GM20431 (cell line): ENCODE measurements at regions not wholly inside any gene's neighbourhood (a gene's known extent, or its start where the extent isn't known, plus 50 kb on each side); places are given as distances from the start of the nearest gene placed in this dataset.

Experiments used
- in situ Hi-C: fragments of 300-500 bp; cut with MseI, MboI; formaldehyde crosslinking; loops from one replicate; pipeline ENCODE4 v1.15.0; 2020; ENCODE audit warnings: low sequenced_read_pairs; ENCODE audit not compliant: unreplicated experiment

DNA sequence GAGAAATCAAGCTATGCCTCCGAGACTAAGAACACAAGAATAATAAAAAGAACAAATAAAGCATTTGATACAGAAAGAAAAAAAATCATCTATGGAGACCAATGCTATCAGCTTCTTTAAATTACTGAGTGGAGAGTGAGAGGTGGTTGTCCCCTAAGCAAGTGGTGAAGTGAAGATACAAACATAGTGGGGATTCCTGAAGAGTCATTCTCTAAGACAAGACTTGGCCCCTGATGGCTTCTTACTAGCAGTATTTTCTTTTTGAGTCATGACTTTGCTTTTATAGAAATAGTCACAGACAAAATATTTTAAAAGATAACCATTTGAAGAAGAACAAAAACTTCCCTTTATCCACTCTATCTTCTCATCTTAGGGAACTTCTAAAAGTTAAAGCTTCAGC is 261.4 kb upstream of the PRDM1 start:
- in situ Hi-C loops, result no loop called here

DNA sequence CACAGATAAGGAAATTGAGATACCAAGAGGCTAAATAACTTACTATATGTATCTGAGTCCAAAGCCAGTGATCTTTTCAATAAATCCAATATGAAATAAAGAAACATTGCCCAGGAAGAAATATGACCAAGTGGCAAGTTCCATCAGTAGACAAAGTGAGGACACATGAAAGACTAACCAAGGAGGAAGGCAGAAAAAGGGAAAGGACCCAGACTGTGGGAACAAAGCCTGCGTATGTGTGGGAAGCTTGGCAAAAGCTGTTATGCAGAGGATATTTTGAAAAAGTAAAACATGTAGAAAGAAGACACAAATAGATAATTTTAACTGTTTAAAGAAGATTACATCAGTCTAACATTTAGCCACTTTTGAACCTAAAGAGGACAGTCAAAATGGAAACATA is 264.4 kb upstream of the PRDM1 start:
- in situ Hi-C loops, result no loop called here

DNA sequence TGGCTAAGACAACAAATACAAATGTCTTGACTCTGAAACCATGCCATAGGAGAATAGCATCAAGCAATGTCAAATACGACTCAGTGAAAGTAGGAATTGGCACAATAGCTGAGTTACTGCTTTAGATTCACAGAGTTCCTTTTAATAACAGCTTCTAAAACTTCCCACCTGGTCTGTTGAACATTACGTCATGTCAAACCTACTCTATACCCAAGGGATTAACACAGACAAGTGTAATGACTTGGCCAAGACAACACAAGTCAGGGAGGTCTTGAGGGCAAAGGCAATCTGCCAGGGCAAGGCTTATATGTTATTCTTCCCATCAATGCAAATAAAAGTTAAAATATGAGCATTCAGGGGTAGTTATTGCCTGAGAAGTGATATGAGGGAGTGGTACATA is 265.1 kb upstream of the PRDM1 start:
- in situ Hi-C loops, result no loop called here

DNA sequence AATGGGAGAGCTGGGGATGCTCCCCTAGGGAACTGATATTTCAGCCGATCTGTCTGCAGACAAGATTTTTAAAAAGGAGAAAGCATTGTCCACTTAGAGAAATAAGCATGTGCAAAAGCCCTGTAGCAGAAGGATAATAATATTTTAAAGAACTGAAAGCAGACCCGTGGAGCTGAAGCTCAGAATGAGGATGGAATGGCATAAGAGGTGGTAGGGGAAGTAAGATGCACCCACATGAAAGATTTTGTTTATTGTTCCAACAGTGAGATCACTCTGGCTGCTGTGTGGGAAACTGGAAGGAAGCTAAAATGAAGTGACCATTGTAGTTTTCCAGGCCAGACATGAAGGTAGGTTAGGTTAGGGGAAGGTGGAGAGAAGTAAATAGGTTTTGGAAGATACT is 266.4 kb upstream of the PRDM1 start:
- in situ Hi-C loops, result no loop called here

DNA sequence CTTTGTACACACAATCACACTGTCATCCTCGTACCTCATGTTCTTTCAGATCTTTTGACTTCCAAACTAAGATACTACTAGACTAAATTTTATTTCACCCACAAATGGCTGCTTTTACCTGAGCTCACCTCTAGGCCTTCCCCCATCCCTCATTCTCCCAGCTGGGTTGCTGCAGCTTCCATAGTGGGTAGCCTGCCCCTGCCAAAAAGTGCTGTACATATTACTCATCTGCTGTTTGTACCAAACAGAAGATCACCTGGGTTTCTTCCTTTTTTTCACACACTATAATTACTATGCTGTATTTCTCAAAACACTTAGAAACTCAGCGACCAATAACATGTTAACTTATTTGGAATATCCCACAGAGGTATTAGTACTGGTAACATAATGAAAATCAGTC is 267.6 kb upstream of the PRDM1 start:
- in situ Hi-C loops, result no loop called here

DNA sequence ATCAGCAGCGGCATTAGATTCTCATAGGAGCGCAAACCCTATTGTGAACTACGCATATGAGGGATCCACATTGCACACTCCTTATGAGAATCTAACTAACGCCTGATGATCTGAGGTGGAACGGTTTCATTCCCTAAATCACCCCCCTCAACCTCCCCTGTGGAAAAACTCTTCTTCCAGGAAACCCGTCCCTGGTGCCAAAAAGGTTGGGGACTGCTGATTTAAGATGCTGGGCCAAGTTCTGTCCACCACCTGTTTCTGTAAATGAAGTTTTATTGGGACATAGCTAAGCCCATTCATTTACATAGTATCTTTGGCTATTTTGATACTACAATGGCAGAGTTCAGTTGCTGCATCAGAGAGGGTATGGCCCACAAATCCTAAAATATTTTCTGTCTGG is 268.2 kb upstream of the PRDM1 start:
- in situ Hi-C loops, result no loop called here

DNA sequence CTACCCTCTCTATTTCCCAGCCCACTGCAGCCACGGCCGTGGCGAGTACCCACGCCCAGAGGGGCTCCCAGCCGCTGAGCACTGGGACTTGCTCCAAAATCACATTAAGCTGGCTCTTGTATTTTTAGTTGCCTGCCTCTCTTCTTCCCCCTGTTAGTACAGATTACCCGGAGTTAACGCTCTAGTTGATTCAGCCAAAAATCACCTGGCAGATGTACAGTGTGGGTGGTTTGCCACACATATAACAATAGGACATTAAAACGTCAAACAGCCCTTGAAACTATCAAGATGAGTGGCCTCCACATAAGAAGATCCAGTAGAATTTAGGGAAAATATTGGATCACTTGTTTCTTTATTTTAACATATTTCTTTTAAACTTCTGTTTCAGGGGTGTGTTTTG is 268.8 kb upstream of the PRDM1 start:
- in situ Hi-C loops, result no loop called here

DNA sequence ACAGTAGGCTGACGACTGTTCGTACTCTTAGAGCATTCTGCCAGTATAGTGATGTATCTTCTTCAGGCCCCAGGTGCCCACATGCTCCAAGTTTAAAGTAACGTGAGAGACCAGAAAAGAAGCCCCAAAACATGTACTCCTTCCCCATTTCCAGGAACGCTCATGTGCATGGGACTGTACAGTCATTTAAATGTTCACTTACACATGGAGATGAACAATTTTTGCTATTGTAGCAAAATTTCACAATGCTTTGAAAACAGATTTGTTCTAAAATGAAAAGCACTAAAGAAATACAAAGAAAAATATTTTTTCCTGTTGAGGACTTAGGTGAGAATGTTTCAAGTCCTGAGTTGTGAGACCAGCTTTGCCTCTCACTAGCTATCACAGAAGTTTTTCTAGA is 269.3 kb upstream of the PRDM1 start:
- in situ Hi-C loops, result no loop called here

DNA sequence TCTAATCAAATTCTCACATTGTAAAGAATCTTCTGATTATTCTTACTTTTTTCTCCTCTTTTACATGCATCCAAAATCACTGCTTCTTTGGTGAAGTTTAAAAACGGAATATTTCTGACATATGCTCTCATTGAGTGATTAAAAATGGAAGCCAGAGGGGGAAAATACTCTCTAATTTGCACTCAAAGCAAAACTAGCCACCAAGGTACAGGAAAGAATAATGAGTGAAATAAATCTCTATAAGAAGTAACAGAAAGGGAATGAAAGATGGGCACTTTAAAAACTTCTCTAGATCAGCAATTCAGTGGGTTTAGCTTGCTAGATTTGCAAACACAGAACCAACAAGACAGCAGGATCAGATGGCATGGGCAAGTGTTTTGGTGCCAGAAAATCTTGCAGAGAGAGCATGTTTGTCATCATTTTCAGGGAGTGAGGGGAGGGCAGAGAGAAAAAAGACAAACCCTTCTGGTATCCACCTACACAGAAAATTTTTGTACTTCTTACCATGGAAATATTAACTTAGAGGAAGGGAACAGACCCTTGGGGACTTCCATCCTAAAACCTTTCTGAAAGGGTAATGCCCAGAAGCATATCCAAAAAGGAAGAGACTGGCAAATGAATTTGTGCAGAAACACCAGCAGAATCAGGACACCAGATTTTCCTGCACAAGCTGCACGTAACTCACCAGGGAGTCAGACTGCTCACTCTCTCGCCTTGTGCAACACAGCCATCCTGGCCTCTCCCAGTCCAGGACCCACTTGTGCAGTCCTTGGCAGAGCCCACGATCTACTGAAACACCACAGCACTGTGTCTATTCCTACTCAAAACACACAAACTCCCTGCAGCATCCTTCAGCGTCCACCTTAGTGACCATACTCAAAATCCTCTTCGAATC is 270.2 kb upstream of the PRDM1 start:
- in situ Hi-C loops, result no loop called here

DNA sequence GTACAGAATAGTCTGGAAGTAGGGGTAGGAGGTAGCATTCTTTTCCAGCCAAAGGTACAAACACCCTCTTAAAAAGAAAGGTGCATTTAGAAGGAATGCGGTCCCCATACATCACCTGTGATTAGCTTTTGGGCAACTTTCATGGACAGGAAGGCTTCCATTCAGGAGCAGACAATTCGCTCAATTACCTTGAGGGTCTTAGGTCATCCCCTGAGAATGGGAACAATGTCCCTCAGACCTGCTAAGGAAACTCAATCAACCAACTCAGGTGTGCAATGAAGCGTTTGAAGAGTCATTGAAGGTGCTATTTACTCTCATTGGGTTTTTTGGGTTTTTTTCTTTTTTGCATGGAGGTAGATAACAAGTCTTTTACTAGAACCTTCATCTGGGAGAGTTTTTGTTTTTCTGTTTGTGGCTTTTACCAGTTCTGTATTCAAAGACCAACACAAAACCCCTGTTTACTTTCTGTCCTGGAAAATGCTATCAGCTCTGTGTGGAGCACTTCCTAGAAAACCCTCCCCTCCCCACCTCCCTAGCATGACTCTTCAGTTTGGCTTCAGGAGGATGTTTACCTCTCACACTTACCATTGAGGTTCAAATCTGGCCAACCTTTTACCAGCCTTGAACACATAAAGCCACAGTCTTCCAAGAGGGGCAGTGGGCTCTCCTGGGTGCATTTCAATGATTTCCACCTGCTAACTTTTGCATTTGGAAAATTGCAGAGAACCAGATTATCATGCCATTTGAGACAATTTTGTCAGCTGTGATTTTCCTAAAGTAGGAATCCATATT is 271.2 kb upstream of the PRDM1 start:
- in situ Hi-C loops, result no loop called here

DNA sequence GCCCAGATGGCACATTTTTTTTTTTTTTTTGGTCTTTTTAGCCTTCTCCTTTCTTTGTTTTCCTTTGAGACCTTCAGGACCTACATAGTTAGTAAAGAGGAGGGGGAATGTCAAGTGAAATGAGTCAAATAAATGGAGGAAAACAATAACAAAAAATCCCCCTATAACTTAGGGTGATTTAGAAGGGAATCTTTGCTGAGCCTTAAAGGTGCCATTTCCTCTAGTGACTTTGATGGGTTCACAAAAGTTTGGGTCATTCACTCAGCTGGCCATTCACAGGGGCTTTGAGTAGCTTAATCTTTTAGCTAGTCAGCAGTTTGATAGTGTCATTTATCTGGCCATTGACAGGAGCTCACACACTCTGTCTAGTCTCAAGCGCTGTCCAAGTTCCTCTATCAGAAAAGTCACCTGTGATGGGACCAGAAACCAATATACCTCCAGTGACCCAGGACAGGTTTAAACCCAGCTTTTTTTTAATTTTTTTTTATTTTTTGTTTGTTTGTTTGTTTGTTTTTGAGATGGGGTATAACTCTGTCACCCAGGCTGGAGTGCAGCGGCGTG is 275.1 kb upstream of the PRDM1 start:
- in situ Hi-C loops, result no loop called here

DNA sequence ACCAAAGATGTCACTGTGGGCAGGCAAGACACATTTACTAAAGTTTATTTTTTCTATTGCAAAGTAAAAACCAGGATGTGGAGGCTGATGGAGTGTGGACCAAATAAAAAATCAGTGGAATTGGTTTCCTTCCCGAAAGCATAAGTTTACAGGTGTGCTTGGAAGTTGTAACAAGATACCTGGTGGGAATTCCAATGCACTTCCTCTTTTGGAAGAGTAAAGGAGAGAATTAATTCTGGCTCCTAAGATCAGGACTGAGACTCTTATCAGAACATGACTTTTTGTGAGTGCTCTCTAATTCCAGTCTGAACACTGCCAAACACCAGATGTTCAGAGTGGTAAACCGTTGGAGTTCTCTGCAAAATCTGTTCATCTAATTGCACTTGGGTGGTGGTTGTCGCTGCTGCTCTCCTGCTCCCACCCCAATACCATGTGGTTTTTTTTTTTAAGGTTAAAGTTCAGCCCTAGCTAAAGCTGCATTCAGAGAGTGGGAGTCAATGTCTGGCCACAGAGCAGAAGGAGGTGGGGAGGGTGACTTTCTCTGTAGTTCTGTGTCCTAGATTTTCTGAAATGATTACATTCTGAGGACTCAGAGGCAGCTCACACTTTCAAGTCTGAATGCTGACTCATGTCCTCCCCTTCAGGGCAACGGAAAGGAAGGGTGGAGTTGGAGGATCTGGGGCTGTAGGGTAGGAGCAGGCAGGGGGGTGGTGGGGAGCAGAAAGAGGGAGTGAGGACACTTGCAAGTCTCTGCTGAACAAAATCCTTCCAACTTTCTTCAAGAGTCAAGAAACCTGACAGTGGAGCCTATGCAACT is 275.8 kb upstream of the PRDM1 start:
- in situ Hi-C loops, result no loop called here

DNA sequence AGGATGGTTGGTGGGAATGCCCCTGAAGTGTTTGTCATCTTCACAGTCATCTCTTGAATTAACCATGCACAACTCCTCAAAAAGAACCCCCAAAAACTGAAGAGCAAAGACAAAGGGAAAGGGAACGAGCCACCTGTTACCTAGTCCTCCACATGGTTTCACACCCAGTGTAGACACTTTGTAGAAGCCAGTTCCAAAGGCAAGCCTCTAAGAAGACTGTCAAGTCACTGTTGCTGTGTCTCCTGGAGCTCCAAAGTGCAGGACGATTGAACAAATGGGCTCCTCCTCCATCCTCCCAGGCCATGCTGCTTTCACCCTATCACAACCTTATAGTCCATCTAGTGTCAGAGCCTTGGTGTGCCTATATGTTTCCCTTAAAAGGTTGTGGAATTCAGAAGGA is 277.6 kb upstream of the PRDM1 start:
- in situ Hi-C loops, result no loop called here

DNA sequence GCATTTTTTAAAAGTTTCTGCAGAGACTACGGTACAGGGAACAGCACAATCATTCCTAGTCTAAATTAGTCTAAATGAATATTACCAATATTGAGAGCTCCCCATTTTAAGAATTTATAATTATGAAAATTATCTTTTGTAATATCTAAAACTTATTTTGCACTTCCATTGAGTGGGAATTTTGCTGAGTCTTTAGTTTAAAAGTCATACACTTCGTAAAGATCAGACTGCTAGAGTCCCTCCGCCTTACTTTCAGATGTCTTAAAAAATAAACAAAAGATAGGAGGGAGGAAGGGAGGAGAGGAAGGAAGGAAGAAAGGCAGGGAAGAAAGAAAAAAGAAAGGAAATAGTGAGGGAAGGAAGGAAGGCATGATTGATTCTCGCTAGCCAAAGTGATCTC is 278.2 kb upstream of the PRDM1 start:
- in situ Hi-C loops, result no loop called here

DNA sequence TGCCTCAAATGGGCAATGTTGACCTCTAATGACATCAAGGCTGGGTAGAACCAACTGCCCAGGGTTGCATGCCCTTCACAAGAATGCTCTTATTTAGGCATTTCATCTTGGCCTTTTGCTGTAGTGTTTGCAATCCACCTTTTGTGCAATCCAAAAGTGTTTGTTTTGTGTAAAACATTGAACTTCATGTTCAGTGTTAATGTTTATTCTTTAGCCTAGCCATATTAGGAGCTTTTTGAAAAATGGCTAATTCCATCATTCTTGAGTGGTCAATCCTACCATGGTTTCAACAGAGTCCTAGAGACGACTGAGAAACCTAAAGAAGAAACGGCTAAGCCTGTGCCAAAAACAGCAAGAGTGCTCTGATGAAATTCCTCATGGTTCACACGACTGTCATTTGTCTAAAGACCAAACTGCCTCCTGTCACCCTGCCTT is 279.6 kb upstream of the PRDM1 start:
- in situ Hi-C loops, result no loop called here

DNA sequence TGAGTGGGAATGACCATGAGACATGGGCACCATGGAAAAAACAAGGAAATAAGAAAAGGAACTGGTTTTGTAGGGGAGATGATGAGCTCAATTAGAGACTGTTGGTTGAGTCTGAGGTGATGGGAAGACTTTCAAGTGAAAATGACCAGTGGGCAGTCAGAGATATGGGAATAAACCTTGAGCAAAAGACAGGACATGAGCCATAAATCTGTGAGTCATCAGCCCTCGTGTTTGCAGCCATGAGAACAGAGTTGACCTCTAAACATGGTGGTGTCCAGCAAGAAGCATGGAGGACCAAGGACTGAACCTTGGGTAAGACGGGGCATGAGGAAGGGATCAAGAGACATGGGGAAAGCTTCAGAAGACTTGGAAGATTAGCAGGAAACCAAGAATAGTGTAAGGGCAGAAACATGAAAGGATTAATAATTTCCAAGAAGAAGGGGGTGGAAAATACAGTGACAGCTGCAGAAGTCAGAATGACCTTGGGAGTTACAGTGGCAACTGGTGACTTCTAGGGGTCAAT is 280.6 kb upstream of the PRDM1 start:
- in situ Hi-C loops, result no loop called here

DNA sequence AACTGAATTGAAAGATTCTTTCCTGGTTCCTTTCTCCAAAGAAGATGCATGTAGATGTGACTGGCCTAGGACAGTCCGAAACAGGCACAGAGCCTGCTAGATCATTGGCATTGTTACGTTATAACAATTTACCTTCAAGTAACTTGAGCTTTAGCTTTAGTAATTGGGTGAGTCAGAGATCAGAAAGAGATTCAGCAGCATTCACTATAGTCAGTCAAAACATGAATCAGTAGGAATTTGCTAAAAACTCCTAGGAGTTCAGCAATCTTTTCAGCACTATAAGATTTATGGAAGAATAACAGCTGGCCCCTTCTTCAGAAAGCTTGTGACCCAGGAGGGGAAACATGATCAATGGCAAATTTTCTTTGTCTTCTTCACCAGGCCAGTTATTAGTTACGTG is 281.7 kb upstream of the PRDM1 start:
- in situ Hi-C loops, result no loop called here

DNA sequence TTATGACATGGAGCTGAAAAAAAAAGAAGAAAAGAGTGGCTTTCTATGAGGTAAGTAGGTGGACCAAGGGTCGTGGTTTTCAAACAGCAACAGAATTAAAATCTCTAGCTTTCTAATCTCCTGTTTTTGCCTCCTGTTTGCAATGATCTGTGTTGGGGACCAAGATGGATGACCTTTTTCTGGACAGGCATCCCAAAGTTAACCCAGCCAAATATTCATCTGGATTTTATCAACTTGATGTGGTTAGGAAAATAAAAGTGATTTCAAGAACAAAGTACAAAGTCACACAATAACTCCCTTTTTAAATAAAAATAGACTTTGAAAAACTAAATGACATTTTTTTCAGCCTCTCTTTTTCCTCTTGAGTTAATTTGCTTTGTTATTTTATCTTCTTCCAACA is 282.1 kb upstream of the PRDM1 start:
- in situ Hi-C loops, result no loop called here

DNA sequence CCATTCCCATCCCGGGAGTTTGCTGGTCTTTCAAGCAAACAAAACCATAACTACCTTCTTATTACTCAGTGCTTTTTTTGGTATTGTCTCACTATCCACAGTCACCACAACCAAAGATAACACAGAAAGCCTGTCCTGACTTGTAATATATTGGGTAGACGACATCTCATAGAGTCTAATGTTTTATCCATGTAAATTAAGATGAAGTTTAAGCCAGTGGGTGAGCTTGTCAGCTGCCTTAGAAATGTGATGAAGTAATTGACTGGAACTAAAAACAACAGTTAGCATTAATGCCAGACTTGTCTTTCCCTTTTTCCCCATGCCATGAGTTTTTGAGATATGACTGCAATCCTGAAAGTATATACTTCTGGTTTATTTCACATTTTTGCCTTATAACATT is 282.7 kb upstream of the PRDM1 start:
- in situ Hi-C loops, result no loop called here

DNA sequence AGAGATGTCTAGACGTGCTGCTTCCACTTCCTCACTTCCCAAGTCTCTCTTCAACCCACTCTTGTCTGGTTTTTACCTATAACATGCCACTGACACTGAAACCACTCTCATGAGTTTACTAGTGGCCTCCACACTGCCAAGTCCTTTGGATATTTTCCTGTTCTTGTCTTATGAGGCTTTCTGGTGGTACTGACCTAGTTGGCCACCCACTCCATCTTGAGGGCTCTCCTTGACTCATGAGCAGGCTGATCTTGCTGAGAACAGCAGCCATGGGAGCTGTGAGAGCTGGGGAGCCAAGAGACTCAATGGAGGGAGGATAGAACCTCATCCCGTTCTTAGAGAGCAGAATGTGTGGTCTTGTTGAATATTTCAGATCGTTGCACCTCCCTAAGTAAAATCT is 283.4 kb upstream of the PRDM1 start:
- in situ Hi-C loops, result no loop called here
